ENCODE measurements at regions not wholly inside any gene's neighbourhood (a gene's known extent, or its start where the extent isn't known, plus 50 kb on each side); places are given as distances from the start of the nearest gene placed in this dataset.

DNA sequence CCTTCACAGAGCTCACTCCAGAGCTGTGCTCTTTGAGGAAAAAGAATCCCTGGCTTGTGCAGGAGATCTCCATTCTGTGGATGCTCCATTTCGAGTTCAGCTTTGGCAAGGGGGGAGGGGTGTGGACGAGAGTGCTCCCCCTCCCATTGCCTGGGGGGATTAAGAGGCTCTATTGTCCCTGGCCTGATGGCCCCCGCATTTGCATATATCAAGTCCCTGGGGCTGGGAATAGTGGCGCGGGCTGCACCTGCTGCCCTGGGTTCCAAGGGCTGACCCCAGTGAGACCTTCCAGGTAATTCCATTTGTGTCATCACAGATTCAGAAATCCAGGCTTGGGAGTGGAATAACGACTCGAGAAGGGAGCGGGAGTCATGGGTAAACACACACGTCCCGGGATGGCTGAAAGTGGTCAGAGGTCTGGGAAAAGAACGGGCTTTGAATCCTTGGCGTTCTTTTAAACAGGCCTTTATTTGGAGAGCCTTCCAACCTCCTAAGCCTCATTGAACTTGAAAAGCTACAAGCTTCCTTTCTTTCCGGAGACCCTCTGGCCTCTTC is 479.3 kb downstream of the HS3ST3B1 start:
- no peaks in the 10 kb centered on the region; a peak in 1 of 7 replicates for H3K27me3 ChIP-seq (replicated peaks in 1 of 4; ENCODE audit: control insufficient read depth in 3 of 4, extremely low read depth in 1 of 4, insufficient read depth in 3 of 4, low read length in 3 of 4)
- H3K4me1 ChIP-seq (replicated peaks in 1 of 4; ENCODE audit: control insufficient read depth in 3 of 4, insufficient read depth in 4 of 4, low read length in 3 of 4), result peaks cover 1 to 20% (median 12%) of the 10 kb centered on the region in 4 experiments
- no peaks in the 10 kb centered on the region for H3K36me3 ChIP-seq (ENCODE audit: control insufficient read depth in 2 of 4, insufficient read depth in 4 of 4, low read length in 3 of 4)
- H3K79me2 ChIP-seq (ENCODE audit: control insufficient read depth in 1 of 2, insufficient read depth in 2 of 2, low read length in 2 of 2), result no peaks in the 10 kb centered on the region
- no peaks in the 10 kb centered on the region; a peak in 1 of 4 replicates for H3K9me3 ChIP-seq (ENCODE audit: insufficient read depth in 2 of 2, low read depth in 1 of 2, low read length in 1 of 2)
- H3K18ac ChIP-seq (ENCODE audit: extremely low read depth, low read length), result peak overlapping the region; percentile 44; the same call in 1 of the 2 replicates
- ChIA-PET CTCF (ENCODE audit: partially characterized antibody) (interaction anchor here (0.6 to 1.6 kb wide), 4 partner anchors 10 to 225 kb away, joined by 3 to 4 read pairs (median 4); no protein-coding TSS in a partner anchor), POLR2A (ENCODE audit: partially characterized antibody) (interaction anchor here (1.2 kb wide), 1 partner anchor 8 kb away, joined by 3 read pairs; no protein-coding TSS in a partner anchor)
- H3K56ac ChIP-seq (replicated peaks; ENCODE audit: insufficient read length, low read depth, low read length), result no peak overlapping the region
- DNase-seq (ENCODE audit: low read depth in 1 of 2, low spot score in 2 of 2), result no peak
- TF ChIP-seq RAD21 (IDR thresholded peaks at IDR 0.05 in 1 of 2, conservative IDR thresholded peaks at IDR 0.05 in 1 of 2; ENCODE audit: low read depth in 2 of 2, low read length in 2 of 2) (no peak), TCF12 (IDR thresholded peaks at IDR 0.05; ENCODE audit: low read depth, low read length) (0 out of 2 replicates have a peak, but pooled peaks have one; percentile 51), POLR2A (IDR thresholded peaks at IDR 0.05; ENCODE audit: control extremely low read depth in 1 of 2, low read depth in 2 of 2, low read length in 2 of 2) (no peak), POU5F1 (IDR thresholded peaks at IDR 0.05; ENCODE audit: low read depth, low read length) (0 out of 2 replicates have a peak, but pooled peaks have one; percentile 38), SAP30 (IDR thresholded peaks at IDR 0.05; ENCODE audit: insufficient read depth, insufficient replicate concordance, low read length) (no peak), SIX5 (IDR thresholded peaks at IDR 0.05; ENCODE audit: low read depth, low read length) (no peak)
- no peak overlapping the region for H2BK120ac ChIP-seq (replicated peaks; ENCODE audit: low read depth, low read length)
- no peak overlapping the region for H3K4me3 ChIP-seq (ENCODE audit: extremely low read depth in 1 of 4, insufficient read depth in 2 of 4, low read depth in 3 of 4, low read length in 4 of 4)
- no peak overlapping the region for H3K14ac ChIP-seq (ENCODE audit: insufficient read length)
- H2BK15ac ChIP-seq (ENCODE audit: low read length), result no peak overlapping the region
- H3K4ac ChIP-seq (replicated peaks; ENCODE audit: insufficient read length, low read depth, low read length), result no peak overlapping the region
- H4K20me1 ChIP-seq (replicated peaks in 1 of 2; ENCODE audit: control insufficient read depth in 1 of 2, insufficient read depth in 2 of 2, low read length in 2 of 2), result no peaks in the 10 kb centered on the region
- no peak overlapping the region for H2BK12ac ChIP-seq (ENCODE audit: low read depth, low read length)
- no peaks in the 10 kb centered on the region for H3K79me1 ChIP-seq (ENCODE audit: low read depth, low read length)
- H2AK5ac ChIP-seq (ENCODE audit: low read depth, low read length), result no peak overlapping the region
- no peak overlapping the region for H2AFZ ChIP-seq (ENCODE audit: low read length)
- FAIRE-seq, result no peak
- no peak overlapping the region for H3K23ac ChIP-seq (ENCODE audit: insufficient read length)
- H4K5ac ChIP-seq (ENCODE audit: insufficient read length, low read depth, low read length), result no peak overlapping the region
- no peak overlapping the region for H3K27ac ChIP-seq (ENCODE audit: low read depth, low read length)
- no peaks in the 10 kb centered on the region for H3K23me2 ChIP-seq (ENCODE audit: low read depth, low read length)
- no peak overlapping the region for H4K8ac ChIP-seq (ENCODE audit: extremely low read depth, insufficient read depth, low read length)
- WGBS, 2 experiments (ENCODE audit: extremely low coverage in 1 of 2, insufficient coverage in 1 of 2, insufficient read length in 1 of 2, insufficient replicate concordance in 2 of 2, low coverage in 1 of 2, low lambda C conversion rate in 2 of 2, missing lambda C conversion rate in 1 of 2), result 79% methylated on average over 11 of the region's 13 CpGs; no CpG with 5 or more reads in 1 of the 2 experiments
- no peak overlapping the region for H4K91ac ChIP-seq (replicated peaks; ENCODE audit: insufficient read length, low read length)
- no peak overlapping the region for H2BK20ac ChIP-seq (ENCODE audit: low read length)
- H3K4me2 ChIP-seq (ENCODE audit: insufficient read depth in 1 of 2, low read depth in 2 of 2, low read length in 2 of 2), result no peak overlapping the region
- no peak overlapping the region for H2BK5ac ChIP-seq (ENCODE audit: low read depth, low read length)
- H3K9ac ChIP-seq (replicated peaks in 1 of 4; ENCODE audit: extremely low read depth in 1 of 4, low read depth in 3 of 4, low read length in 3 of 4), result no peak overlapping the region

All from H1 (cell line).